ENCODE measurements at regions not wholly inside any gene's neighbourhood (a gene's known extent, or its start where the extent isn't known, plus 50 kb on each side); places are given as distances from the start of the nearest gene placed in this dataset.
"Not testable (repeated sequence)": the region's sequence is repeated elsewhere in the genome, so short reads cannot be mapped to it uniquely, and the experiment has no call there.

- no peak for ATAC-seq
- H3K9me3 ChIP-seq = no peaks in the 10 kb centered on the region
- no peak overlapping the region for H3K4me3 ChIP-seq
- no peaks in the 10 kb centered on the region for H3K4me1 ChIP-seq
- DNase-seq = no peak
- H3K27me3 ChIP-seq (ENCODE audit: low read depth) = no peaks in the 10 kb centered on the region
- TF ChIP-seq, protein P1, sequence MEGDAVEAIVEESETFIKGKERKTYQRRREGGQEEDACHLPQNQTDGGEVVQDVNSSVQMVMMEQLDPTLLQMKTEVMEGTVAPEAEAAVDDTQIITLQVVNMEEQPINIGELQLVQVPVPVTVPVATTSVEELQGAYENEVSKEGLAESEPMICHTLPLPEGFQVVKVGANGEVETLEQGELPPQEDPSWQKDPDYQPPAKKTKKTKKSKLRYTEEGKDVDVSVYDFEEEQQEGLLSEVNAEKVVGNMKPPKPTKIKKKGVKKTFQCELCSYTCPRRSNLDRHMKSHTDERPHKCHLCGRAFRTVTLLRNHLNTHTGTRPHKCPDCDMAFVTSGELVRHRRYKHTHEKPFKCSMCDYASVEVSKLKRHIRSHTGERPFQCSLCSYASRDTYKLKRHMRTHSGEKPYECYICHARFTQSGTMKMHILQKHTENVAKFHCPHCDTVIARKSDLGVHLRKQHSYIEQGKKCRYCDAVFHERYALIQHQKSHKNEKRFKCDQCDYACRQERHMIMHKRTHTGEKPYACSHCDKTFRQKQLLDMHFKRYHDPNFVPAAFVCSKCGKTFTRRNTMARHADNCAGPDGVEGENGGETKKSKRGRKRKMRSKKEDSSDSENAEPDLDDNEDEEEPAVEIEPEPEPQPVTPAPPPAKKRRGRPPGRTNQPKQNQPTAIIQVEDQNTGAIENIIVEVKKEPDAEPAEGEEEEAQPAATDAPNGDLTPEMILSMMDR (IDR thresholded peaks at IDR 0.05) = no peak
- intact Hi-C loops (cut with DNase I) = no loop called here
- no peak overlapping the region for H3K27ac ChIP-seq
- no peaks in the 10 kb centered on the region for H3K36me3 ChIP-seq
Measured at GRCh38 chr12:84408936-84409335, 503.7 kb downstream of the SLC6A15 start.

GRCh38 chr12:84406720-84407119 is 505.9 kb downstream of the SLC6A15 start:
- H3K27ac ChIP-seq; intact Hi-C loops (cut with DNase I); H3K27me3 ChIP-seq (ENCODE audit: low read depth); H3K4me3 ChIP-seq; ATAC-seq; H3K36me3 ChIP-seq; DNase-seq; H3K4me1 ChIP-seq; H3K9me3 ChIP-seq: not testable (repeated sequence)

DNA sequence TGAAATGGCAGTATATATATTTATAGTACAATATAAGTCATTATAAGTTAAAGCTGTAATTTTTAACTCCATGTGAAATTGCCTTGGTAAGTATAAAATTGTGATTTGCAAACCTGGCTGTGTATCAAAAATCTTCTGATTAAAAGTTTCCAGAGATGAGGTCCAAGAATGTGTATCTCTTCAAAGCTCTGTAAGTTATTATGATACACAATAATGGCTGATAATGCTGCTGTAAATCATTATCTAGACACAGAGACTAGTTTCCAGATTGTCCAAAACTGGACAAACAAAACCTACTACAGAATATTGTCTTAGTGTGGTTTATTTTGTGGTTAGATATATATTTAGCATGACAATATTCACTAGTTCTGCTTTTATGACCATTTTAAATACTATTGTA is 514.8 kb downstream of the SLC6A15 start:
- ATAC-seq = no peak
- TF ChIP-seq, protein P1 (IDR thresholded peaks at IDR 0.05) = no peak
- intact Hi-C loops (cut with DNase I) = no loop called here
- no peak for DNase-seq
- H3K4me1 ChIP-seq = no peaks in the 10 kb centered on the region
- no peaks in the 10 kb centered on the region for H3K9me3 ChIP-seq
- H3K4me3 ChIP-seq = no peak overlapping the region
- no peaks in the 10 kb centered on the region for H3K27me3 ChIP-seq (ENCODE audit: low read depth)
- H3K36me3 ChIP-seq = no peaks in the 10 kb centered on the region
- no peak overlapping the region for H3K27ac ChIP-seq

DNA sequence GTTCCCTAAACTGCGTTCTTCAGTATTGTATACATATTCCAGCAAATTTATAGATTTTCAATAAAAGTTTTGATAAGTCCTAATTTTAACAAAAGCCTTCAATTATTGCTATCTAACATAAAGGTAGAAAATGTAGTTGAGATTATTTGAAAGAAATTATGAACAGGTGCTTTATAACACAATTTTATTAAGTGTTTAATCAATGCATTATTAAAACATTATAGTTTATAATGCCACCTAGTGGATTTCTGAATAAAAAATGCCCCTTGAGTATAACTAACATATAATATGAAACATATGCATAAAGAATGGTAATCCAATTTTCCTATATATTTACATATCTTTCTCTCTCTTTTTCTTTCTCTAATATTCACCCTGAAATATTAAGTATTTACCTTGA is 515.3 kb downstream of the SLC6A15 start:
- Histone ChIP-seq H3K36me3 (no peaks in the 10 kb centered on the region), H3K9me3 (no peaks in the 10 kb centered on the region), H3K4me3 (no peak overlapping the region), H3K4me1 (no peaks in the 10 kb centered on the region), H3K27me3 (ENCODE audit: low read depth) (no peaks in the 10 kb centered on the region), H3K27ac (no peak overlapping the region)
- ATAC-seq (no peak), DNase-seq (no peak)
- TF ChIP-seq, protein P1 (IDR thresholded peaks at IDR 0.05) = peak; percentile 19
- intact Hi-C loops (cut with DNase I) = no loop called here

DNA sequence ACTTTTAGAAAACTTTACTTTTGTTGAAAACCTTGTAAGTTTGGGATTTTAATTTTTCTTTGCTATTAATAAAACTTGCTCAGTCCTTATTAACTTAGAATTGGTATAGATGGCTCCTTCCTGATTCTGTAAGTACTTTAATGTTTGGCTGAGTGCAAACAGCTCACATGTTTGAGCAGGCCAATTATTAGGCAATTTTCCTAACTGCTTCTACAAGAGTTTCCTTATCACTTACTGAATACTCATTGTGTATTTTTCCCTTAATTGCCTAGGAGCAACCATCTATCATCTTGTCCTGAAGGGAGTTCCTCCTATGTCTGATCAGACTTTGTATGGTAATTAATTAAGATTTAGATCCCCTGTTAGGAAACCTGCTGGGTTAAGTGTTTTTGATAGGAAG is 521.4 kb downstream of the SLC6A15 start:
- H3K27ac ChIP-seq; ATAC-seq; H3K4me1 ChIP-seq; DNase-seq; H3K27me3 ChIP-seq (ENCODE audit: low read depth); H3K36me3 ChIP-seq; H3K4me3 ChIP-seq; H3K9me3 ChIP-seq; intact Hi-C loops (cut with DNase I): not testable (repeated sequence)

GRCh38 chr12:84384384-84384783 is 528.2 kb downstream of the SLC6A15 start:
- intact Hi-C loops (cut with DNase I) = no loop called here
- ATAC-seq (no peak), DNase-seq (no peak)
- no peak overlapping the region for H3K27ac ChIP-seq
- no peaks in the 10 kb centered on the region for H3K4me1 ChIP-seq
- no peaks in the 10 kb centered on the region for H3K27me3 ChIP-seq (ENCODE audit: low read depth)
- H3K36me3 ChIP-seq = no peaks in the 10 kb centered on the region
- H3K9me3 ChIP-seq = no peaks in the 10 kb centered on the region
- H3K4me3 ChIP-seq = no peak overlapping the region
- TF ChIP-seq, protein P1 (IDR thresholded peaks at IDR 0.05) = no peak

GRCh38 chr12:84382486-84382885 is 530.1 kb downstream of the SLC6A15 start:
- ATAC-seq; intact Hi-C loops (cut with DNase I); H3K9me3 ChIP-seq; H3K4me3 ChIP-seq; DNase-seq; H3K27ac ChIP-seq; H3K27me3 ChIP-seq (ENCODE audit: low read depth); H3K4me1 ChIP-seq; H3K36me3 ChIP-seq: not testable (repeated sequence)

All from lower lobe of right lung (tissue), 2 donors.